SW480 (cell line): ENCODE measurements at regions not wholly inside any gene's neighbourhood (a gene's known extent, or its start where the extent isn't known, plus 50 kb on each side); places are given as distances from the start of the nearest gene placed in this dataset.
"Not testable (repeated sequence)": the region's sequence is repeated elsewhere in the genome, so short reads cannot be mapped to it uniquely, and the experiment has no call there.

Experiments
- DNase-seq: peaks from one replicate; pipeline ENCODE4 v3.0.0-alpha.2; 2016; ENCODE audit warnings: low spot score

- DNase-seq: no peak
Measured at GRCh38 chr5:125421006-125421405, 674.6 kb upstream of the ZNF608 start.

- DNase-seq: no peak
Measured at GRCh38 chr5:125422342-125422741, 675.9 kb upstream of the ZNF608 start.

- no peak for DNase-seq
Measured at GRCh38 chr5:125424402-125425141, 678.1 kb upstream of the ZNF608 start.

- DNase-seq: no peak
Measured at GRCh38 chr5:125429498-125429897, 683.1 kb upstream of the ZNF608 start.

- no peak for DNase-seq
Measured at GRCh38 chr5:125433457-125433856, 687.0 kb upstream of the ZNF608 start.

- no peak for DNase-seq
Measured at GRCh38 chr5:125439243-125439642, 692.8 kb upstream of the ZNF608 start.

GRCh38 chr5:125440905-125441304, 694.5 kb upstream of the ZNF608 start:
- DNase-seq: no peak

GRCh38 chr5:125446986-125447385, 700.5 kb upstream of the ZNF608 start:
- no peak for DNase-seq

GRCh38 chr5:125450771-125451170, 704.3 kb upstream of the ZNF608 start:
- DNase-seq: no peak

GRCh38 chr5:125451622-125452021, 705.2 kb upstream of the ZNF608 start:
- DNase-seq: no peak

GRCh38 chr5:125452991-125453390, 706.6 kb upstream of the ZNF608 start:
- DNase-seq: no peak

GRCh38 chr5:125455041-125455440, 708.6 kb upstream of the ZNF608 start:
- DNase-seq: no peak

- not testable (repeated sequence) for DNase-seq
Measured at GRCh38 chr5:125456005-125456404, 709.6 kb upstream of the ZNF608 start.

GRCh38 chr5:125457617-125458016, 711.2 kb upstream of the ZNF608 start:
- no peak for DNase-seq

GRCh38 chr5:125458949-125459348, 712.5 kb upstream of the ZNF608 start:
- not testable (repeated sequence) for DNase-seq

GRCh38 chr5:125461641-125462072, 715.2 kb upstream of the ZNF608 start:
- DNase-seq: no peak

- no peak for DNase-seq
Measured at GRCh38 chr5:125463466-125464092, 717.1 kb upstream of the ZNF608 start.

- DNase-seq: no peak
Measured at GRCh38 chr5:125464847-125465432, 718.5 kb upstream of the ZNF608 start.

- no peak for DNase-seq
Measured at GRCh38 chr5:125465703-125466102, 719.3 kb upstream of the ZNF608 start.

- no peak for DNase-seq
Measured at GRCh38 chr5:125467222-125467621, 720.8 kb upstream of the ZNF608 start.

GRCh38 chr5:125470280-125470902, 724.0 kb upstream of the ZNF608 start:
- no peak for DNase-seq

- DNase-seq: no peak
Measured at GRCh38 chr5:125476901-125477585, 730.6 kb upstream of the ZNF608 start.
